SK-N-MC (cell line): ENCODE measurements at regions not wholly inside any gene's neighbourhood (a gene's known extent, or its start where the extent isn't known, plus 50 kb on each side); places are given as distances from the start of the nearest gene placed in this dataset.

Experiments used
- EZH2 ChIP-seq: fragments of 200-600 bp; sonication (generic); IDR thresholded peaks from one replicate; pipeline ENCODE4 v1.6.1; 2017; ENCODE audit warnings: antibody characterized with exemption
- FOXP2 ChIP-seq: optimal IDR thresholded peaks from 2 replicates; pipeline ENCODE3; 2011; ENCODE audit warnings: mild to moderate bottlenecking, moderate library complexity; ENCODE audit not compliant: insufficient read depth; ENCODE audit errors: extremely low read length, control extremely low read depth
- POLR2AphosphoS5 ChIP-seq: IDR thresholded peaks from 2 replicates; pipeline ENCODE4 v1.6.1; 2012; ENCODE audit warnings: mild to moderate bottlenecking, low read depth, low read length, borderline replicate concordance

DNA sequence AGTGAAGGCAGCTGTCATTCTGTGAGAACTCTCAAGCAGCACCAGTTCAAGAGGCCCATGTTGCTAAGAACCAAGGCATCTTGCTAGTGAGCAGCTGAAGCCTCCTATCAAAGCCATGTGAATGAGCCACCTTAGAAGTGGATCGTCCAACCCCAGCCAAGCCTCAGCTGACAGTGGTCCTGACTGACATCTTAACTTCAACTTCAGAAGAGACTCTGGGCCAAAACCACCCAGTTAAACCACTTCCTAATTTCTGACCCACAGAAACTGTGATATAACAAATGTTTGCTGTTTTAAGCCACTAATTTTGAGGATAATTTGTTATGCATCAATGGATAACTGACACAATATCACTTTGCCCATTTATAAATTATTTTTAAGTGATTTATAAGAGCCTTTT, 256.0 kb downstream of the RPAP3 start:
- TF ChIP-seq POLR2AphosphoS5 = no peak
- TF ChIP-seq EZH2 = no peak
- TF ChIP-seq FOXP2 = no peak
